GM18867 (cell line): ENCODE measurements at regions not wholly inside any gene's neighbourhood (a gene's known extent, or its start where the extent isn't known, plus 50 kb on each side); places are given as distances from the start of the nearest gene placed in this dataset.
A peak's percentile ranks its signal among the peaks of the same experiment; 100 is the strongest.

Experiments
- ATAC-seq: cut with Tn5 transposase; IDR thresholded peaks from one replicate; pipeline ENCODE4 v1.9.1; 2021; ENCODE audit warnings: mild to moderate bottlenecking, moderate library complexity; ENCODE audit not compliant: unreplicated experiment

GRCh38 chr5:54927097-54927746 is 58.2 kb downstream of the ESM1 start:
- ATAC-seq = no peak

DNA sequence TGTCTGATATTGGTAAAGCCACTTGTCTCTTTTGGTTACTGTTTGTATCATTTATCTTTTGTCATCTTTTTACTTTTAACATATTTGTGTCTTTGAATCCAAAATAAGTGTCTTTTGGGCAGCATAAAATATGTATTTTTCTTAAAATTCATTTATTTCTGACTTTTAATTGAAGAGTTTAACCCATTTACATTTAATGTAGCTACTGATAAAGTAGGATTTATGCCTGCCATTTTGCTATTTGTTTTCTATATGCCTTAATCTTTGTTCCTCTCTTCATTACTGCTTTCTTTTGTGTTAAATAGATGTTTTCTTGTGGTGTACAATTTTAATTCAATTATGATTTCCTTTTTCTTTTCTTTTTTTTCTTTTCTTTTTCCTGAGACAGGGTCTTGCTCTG is 60.9 kb downstream of the ESM1 start:
- ATAC-seq = no peak

DNA sequence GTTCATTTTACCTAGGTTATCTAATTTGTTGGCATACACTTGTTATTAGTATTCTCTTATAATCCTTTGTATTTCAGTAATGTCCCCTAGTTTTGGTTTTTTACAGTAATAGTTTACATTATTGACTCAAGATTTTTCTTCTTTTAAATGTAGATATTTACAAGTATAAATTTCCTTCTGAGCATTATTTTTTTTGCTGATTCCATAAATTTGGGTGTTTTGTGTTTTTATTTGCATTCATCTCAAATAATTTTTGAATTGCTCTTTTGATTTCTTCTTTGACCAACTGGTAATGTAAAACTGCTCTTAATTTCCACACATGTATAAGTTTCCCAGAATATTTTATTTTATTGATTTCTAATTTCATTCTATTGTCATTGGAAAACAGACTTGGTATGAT is 68.1 kb downstream of the ESM1 start:
- no peak for ATAC-seq

DNA sequence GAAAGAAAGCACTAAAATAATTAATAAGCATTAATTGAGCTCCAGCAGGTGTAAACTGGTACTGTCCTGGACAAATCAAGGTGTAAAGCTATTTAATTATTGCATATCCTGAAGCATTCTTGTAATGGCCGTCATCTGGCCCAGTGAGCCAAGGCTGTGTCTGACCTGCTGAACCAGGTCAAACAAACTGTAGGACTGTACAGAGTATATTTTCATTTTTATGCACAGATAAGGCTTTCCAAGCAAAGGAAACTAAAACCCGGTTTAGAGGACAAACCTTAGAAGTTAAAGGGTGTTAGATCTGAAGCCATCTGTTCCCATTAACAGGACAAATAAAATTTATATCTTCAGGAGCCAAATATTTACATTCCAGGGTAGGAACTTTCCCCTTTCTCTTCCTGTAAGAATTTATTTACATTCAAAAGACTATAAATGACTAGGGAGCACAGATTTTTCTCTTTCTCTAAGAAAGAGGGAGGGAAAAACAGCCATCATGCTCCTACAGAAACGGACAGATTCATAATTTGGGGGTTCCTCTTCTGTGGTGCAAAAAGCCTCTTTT is 69.8 kb downstream of the ESM1 start:
- ATAC-seq = no peak

DNA sequence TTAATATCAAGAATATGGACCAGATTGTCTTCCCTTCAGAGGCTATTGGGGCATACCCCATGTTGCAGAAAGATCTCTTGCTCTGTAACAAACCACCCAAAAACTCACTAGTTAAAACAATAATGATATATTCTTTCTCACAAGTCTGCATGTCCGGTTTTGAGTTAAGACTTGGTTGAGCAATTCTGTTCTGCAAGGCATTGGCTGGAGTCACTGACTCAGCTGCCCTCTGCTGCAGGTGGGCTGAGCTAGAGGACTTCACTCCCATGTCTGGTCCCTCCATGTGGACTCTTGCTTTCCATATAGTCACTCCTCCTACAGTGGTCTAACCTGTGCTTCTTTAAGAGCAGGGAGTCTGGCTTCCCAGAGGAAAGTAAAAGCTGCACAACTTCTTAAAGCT is 73.4 kb downstream of the ESM1 start:
- no peak for ATAC-seq

- ATAC-seq = no peak
Observed at GRCh38 chr5:54909911-54910870, 75.2 kb downstream of the ESM1 start.

GRCh38 chr5:54908774-54909525 is 76.4 kb downstream of the ESM1 start:
- no peak for ATAC-seq

DNA sequence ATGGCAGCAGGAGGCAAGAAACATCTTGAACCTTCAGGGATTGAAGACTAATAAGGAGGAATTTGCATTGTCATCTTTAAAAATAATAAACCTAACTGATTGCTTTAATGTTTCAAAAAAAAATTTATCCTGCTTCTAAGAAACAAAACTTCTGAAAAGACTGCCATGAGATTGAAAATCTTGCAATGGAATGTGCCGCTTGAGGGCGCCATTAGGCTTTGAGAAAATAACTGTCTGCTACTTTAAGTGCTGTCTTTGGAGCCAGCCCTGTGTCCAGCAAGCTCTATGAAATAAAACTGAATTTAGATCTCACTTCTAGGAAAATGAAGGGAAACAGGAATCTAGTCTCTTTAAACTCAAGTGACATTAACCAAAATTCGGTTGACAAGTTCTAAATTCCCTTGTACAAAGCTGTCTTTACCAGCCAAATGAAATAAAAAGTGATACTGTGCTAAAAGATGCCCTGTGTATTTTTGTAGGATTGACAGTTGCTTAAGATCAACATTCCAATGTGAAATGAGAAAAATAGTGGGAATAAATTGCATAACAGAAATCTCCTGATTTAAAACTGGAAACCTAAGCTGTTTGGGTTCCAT is 79.4 kb downstream of the ESM1 start:
- ATAC-seq = no peak

- no peak for ATAC-seq
Observed at GRCh38 chr5:54905246-54905795, 80.1 kb downstream of the ESM1 start.

GRCh38 chr5:54904425-54904824 is 81.0 kb downstream of the ESM1 start:
- no peak for ATAC-seq

- peak; percentile 100 for ATAC-seq
Observed at GRCh38 chr5:54902791-54903473, 82.5 kb downstream of the ESM1 start.

- no peak for ATAC-seq
Observed at GRCh38 chr5:54900984-54901725, 84.2 kb downstream of the ESM1 start.

- ATAC-seq = no peak
Observed at GRCh38 chr5:54897001-54897400, 88.4 kb downstream of the ESM1 start.

DNA sequence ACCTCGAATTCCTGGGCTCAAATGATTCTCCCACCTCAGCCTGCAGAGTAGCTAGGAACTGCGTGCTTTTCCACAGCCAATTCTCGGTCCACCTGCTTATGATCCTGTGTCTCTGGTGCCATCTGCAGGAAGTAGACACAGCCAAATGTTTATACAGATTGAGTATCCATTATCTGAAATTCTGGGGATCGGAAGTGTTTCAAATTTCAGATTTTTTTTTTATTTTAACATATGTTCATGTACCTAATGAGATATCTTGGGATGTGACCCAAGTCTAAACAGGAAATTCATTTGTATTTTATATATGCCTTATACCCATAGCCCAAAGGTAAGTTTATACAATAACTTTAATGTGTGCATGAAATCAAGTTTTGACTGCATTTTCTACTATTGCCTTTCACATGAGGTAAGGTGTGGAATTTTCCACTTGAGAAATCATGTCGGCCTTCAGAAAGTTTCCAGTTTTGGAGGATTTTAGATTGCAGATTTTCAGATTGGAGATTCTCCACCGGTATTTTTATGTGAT is 89.5 kb downstream of the ESM1 start:
- no peak for ATAC-seq

- no peak for ATAC-seq
Observed at GRCh38 chr5:54894957-54895815, 90.2 kb downstream of the ESM1 start.

DNA sequence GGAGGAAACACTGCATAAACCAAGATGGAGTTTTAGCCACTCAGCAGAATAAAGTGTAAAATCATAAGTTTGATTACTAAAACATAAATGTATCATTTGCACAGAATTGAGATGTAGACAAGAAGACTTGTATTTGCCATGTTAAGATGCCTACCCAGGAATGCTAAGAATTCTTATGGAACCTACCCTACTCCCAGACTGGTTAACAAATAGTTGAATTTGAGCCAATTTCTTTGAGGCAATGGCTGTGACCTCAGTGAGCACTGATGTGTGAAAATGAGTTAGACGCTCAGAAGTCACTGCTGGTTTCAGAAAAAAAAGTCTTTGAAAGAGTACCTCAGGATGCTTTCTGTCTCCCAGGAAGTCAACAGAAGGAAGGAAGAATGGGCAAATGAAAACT is 95.6 kb downstream of the ESM1 start:
- ATAC-seq = no peak

DNA sequence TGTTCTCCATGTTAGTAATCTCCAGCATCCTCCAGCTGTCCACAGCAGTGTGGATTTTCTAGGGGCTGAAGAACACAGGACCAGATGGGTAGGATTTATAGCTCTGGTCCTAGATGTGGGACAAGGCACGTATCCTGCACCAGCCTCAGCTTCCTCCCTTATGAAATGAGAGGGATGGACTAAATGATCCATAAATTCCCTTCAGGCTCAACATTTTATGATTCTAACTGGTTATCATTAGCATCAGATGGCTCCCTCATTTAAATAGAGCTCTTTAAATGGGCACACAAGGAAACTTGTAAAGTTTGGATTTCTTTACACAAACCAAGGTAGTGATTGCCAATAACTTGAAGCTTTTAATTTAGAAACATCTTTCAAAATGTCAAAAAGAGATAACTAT is 97.7 kb downstream of the ESM1 start:
- ATAC-seq = no peak

DNA sequence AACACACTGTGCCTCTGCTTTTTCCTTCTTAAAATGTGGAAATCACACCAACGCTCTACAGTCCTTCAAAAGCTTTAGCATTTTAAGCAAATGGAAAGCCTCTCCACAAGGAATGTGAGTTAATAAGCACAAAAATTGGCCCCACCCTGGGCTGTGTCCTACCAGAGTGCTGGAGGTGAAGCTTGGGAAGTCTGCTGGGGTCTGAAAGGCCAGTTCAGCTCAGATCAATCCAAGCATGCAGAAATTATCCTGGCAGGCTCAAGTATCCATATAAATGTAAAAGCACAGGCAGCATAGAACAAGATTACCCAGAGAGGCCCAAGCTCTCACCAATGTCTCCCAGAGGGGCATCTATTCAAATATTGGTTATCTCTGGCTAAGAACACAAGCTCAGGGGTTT is 98.5 kb downstream of the ESM1 start:
- ATAC-seq = no peak
